NT2/D1 (cell line): ENCODE measurements at regions not wholly inside any gene's neighbourhood (a gene's known extent, or its start where the extent isn't known, plus 50 kb on each side); places are given as distances from the start of the nearest gene placed in this dataset.

Experiments
- DNase-seq: peaks from one replicate; pipeline ENCODE4 v3.0.0-alpha.2; 2011; ENCODE audit warnings: low read depth, low spot score
- H3K27me3 ChIP-seq: 2 replicates; pipeline ENCODE4 v1.6.0; 2011; ENCODE audit warnings: mild to moderate bottlenecking; ENCODE audit not compliant: insufficient read length, insufficient read depth
- H3K36me3 ChIP-seq: 2 replicates; pipeline ENCODE4 v1.6.1; 2011; ENCODE audit warnings: mild to moderate bottlenecking, low read length, mixed read lengths; ENCODE audit not compliant: insufficient read depth, insufficient read length
- H3K4me1 ChIP-seq: 2 replicates; pipeline ENCODE4 v1.5.1; 2011; ENCODE audit not compliant: insufficient read depth, insufficient read length
- H3K4me3 ChIP-seq: 2 replicates; pipeline ENCODE4 v1.5.1; 2011; ENCODE audit warnings: low read depth; ENCODE audit not compliant: insufficient read length
- H3K9ac ChIP-seq: 2 replicates; pipeline ENCODE4 v1.6.0; 2011; ENCODE audit warnings: low read depth; ENCODE audit not compliant: insufficient read length
- H3K9me3 ChIP-seq: 2 replicates; pipeline ENCODE4 v1.5.1; 2011; ENCODE audit warnings: mild to moderate bottlenecking, low read length; ENCODE audit not compliant: insufficient read depth
- SUZ12 ChIP-seq: IDR thresholded peaks from 2 replicates; pipeline ENCODE4 v1.6.1; 2011; ENCODE audit not compliant: insufficient read length, insufficient read depth; ENCODE audit errors: extremely low read depth
- YY1 ChIP-seq: IDR thresholded peaks from 2 replicates; pipeline ENCODE4 v1.6.1; 2011; ENCODE audit not compliant: insufficient read length, insufficient read depth
- ZNF274 ChIP-seq: IDR thresholded peaks from 2 replicates; pipeline ENCODE4 v1.6.1; 2011; ENCODE audit warnings: mild to moderate bottlenecking, low read depth, low read length

DNA sequence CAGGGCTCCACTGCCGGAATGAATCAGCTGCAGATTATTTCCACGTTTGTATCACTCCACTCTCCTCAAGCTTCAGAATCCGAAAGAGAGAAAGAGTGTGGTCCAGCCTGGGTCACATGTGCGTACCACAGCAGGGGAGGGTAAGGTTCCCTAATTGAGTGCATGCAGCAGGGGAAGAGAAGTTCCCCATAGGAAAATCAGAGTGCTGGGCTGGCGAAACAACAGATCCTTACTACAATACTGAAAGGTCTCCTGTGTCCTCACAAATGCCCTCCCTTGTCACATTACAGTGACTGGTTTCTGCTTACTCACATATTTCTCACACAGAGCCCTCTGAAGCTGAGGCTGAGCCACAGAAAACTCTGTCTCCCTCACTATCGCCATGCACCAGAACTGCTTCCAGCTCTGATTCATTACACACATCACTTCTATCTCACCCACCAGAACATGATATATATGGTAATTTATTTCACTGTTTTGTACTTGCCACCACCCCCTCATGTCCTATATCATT lies 532.2 kb upstream of the TUSC1 start:
- H3K4me1 ChIP-seq, result no peaks in the 10 kb centered on the region
- H3K9ac ChIP-seq, result no peak overlapping the region
- no peak for DNase-seq
- H3K9me3 ChIP-seq, result no peaks in the 10 kb centered on the region; the same call in 1 of the 2 replicates
- H3K27me3 ChIP-seq, result no peaks in the 10 kb centered on the region
- H3K36me3 ChIP-seq, result no peaks in the 10 kb centered on the region
- no peak overlapping the region for H3K4me3 ChIP-seq
- TF ChIP-seq ZNF274 (no peak), YY1 (no peak), SUZ12 (no peak)

DNA sequence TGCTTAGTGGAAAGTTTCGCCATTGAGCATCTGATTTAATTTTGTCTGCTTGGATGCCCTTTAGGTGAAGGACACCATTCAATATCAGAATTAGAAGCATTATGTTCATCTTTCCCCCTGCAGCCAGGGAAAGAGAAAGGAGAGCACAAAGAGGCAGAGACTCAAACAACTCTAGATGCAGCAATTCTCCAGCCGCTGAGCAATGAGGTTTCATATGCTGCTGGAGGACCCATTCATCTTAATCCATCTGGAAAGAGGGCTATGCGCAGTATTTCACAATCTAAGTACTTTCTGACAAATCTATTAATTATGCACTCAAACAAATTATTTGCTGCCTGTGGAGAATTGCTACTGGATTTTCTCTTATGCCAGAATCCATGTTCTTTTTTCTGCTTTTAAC lies 527.0 kb upstream of the TUSC1 start:
- no peaks in the 10 kb centered on the region for H3K9me3 ChIP-seq
- TF ChIP-seq YY1, result no peak
- no peak for TF ChIP-seq ZNF274
- TF ChIP-seq SUZ12, result no peak
- no peak for DNase-seq
- no peaks in the 10 kb centered on the region for H3K27me3 ChIP-seq
- no peak overlapping the region for H3K9ac ChIP-seq
- no peaks in the 10 kb centered on the region for H3K36me3 ChIP-seq
- H3K4me3 ChIP-seq, result no peak overlapping the region
- H3K4me1 ChIP-seq, result no peaks in the 10 kb centered on the region

DNA sequence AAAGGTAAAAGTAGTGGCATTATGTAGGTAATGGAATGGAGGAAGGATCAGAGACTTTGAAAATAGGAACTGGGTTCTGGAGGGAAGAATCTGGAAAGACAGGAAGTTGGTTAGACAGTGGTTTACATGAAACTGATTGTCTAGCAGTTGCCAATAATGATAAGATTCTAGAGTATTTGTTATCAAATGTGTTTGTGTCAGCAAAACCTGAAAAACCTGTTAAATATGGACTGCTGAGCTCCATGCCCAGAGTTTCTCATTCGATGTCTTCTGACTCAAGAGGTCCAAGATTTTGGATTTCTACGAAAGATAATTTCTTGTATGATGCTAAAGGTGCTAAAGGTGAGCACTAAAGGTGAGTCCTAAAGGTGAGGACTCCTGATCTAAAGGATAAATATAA lies 515.0 kb upstream of the TUSC1 start:
- no peak for DNase-seq
- Histone ChIP-seq H3K9ac (no peak overlapping the region), H3K36me3 (no peaks in the 10 kb centered on the region), H3K4me3 (no peak overlapping the region), H3K9me3 (peaks cover 27% of the 10 kb centered on the region; the same call in 1 of the 2 replicates), H3K4me1 (no peaks in the 10 kb centered on the region), H3K27me3 (no peaks in the 10 kb centered on the region)
- TF ChIP-seq ZNF274 (no peak), YY1 (no peak), SUZ12 (no peak)

DNA sequence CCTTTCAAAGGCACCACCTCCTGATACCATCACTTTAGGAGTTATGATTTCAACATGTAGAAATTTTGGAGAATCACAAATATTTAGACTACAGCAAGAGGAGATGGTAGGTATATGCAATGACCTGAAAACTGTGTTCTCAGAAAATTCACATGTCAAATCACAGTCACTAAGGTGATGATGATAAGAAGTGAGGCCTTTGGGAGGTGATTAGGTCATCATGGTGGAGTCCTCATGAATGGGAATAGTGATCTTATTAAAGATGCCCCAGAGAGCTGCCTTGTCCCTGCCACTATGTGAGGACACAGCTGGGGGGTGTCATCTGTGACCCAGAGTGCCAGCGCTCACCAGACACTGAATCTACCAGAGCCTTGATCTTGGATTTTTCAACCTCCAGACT lies 513.5 kb upstream of the TUSC1 start:
- no peaks in the 10 kb centered on the region for H3K27me3 ChIP-seq
- no peak overlapping the region for H3K9ac ChIP-seq
- peaks cover 14% of the 10 kb centered on the region; the same call in 1 of the 2 replicates for H3K9me3 ChIP-seq
- H3K4me1 ChIP-seq, result no peaks in the 10 kb centered on the region
- DNase-seq, result no peak
- no peaks in the 10 kb centered on the region for H3K36me3 ChIP-seq
- no peak overlapping the region for H3K4me3 ChIP-seq
- no peak for TF ChIP-seq SUZ12
- TF ChIP-seq ZNF274, result no peak
- TF ChIP-seq YY1, result no peak

DNA sequence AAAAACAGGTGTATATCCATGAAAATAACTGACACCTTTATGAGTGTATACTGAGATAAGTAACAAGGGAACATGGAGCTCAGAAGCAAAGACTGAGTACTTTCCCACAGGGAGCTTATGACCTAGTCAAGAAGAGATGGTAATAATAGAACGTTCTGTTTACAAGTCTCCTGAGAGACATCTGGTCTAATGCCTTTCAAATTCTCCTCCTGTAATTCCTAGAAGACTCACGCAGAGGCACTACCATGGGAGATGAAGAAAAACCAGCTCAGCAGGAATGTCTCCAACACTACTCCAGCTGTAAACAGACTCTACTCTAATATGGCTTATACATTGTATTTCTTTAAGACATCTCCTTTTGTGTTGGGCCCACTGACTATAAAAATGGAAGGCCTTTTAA lies 503.6 kb upstream of the TUSC1 start:
- Histone ChIP-seq H3K36me3 (no peaks in the 10 kb centered on the region), H3K4me1 (no peaks in the 10 kb centered on the region), H3K9me3 (no peaks in the 10 kb centered on the region), H3K9ac (no peak overlapping the region), H3K27me3 (no peaks in the 10 kb centered on the region), H3K4me3 (no peak overlapping the region)
- TF ChIP-seq SUZ12 (no peak), ZNF274 (no peak), YY1 (no peak)
- DNase-seq, result no peak

DNA sequence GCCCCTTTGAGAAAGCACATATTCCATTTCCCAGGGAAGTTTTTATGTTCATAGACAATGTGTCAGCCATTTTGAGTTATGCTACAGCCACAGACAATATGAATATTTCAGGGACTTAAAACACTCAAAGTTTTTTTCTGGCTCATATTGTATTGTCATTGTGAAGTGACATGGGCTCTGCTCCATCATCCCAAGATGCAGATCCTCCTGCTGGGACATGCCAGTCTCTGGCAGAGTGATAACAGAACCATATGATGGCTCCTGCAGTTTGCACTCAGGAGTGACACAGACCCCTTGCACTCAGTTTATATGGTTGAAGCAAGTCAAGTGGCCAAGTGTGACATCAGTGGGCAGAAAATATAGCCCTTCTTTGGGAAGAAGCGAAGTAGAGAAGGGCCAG lies 498.4 kb upstream of the TUSC1 start:
- Histone ChIP-seq H3K4me3 (no peak overlapping the region), H3K9ac (no peak overlapping the region), H3K4me1 (no peaks in the 10 kb centered on the region), H3K27me3 (no peaks in the 10 kb centered on the region), H3K9me3 (no peaks in the 10 kb centered on the region), H3K36me3 (no peaks in the 10 kb centered on the region)
- TF ChIP-seq SUZ12 (no peak), YY1 (no peak), ZNF274 (no peak)
- no peak for DNase-seq

DNA sequence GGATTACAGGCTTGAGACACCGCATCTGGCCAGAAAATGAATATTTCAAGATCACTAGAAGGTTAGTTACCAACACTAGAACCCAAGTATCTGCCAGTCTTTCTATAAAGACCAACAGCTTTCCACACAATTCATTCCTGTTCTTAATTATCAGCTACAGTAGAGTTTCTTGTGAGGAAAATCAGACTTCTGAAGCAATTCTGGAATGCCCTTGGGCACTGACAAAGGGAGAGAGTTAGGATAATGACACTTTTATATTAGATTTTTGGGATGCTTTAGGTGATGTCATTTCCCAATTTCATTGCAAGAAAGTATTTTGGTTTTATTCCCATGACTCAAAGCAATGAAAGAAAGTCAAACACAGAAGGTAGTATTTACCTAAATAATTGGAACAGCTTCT lies 497.0 kb upstream of the TUSC1 start:
- Histone ChIP-seq H3K27me3 (no peaks in the 10 kb centered on the region), H3K4me3 (no peak overlapping the region), H3K36me3 (no peaks in the 10 kb centered on the region), H3K4me1 (no peaks in the 10 kb centered on the region), H3K9me3 (no peaks in the 10 kb centered on the region), H3K9ac (no peak overlapping the region)
- no peak for DNase-seq
- TF ChIP-seq ZNF274, result no peak
- no peak for TF ChIP-seq SUZ12
- TF ChIP-seq YY1, result no peak

DNA sequence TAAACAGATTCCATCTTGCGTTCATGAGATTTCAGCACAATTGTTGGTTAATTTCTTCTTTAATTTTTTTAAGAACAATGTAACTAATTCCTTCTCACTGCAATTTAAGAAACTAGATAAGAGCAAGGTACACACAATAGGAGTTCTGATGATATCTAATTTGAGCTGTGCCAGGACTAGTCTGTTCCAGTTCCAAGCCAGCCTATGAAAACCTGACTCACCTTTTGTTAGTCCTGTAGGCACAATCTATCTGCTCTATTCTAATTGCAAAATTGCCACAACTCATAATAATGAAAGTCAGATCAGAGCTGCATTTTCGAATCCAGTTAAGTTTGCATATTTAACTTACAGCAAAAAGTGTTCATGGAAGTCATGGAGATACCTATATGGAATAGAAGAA lies 494.1 kb upstream of the TUSC1 start:
- H3K4me1 ChIP-seq, result no peaks in the 10 kb centered on the region
- H3K4me3 ChIP-seq, result no peak overlapping the region
- TF ChIP-seq ZNF274, result no peak
- no peak for TF ChIP-seq YY1
- TF ChIP-seq SUZ12, result no peak
- no peaks in the 10 kb centered on the region for H3K27me3 ChIP-seq
- no peaks in the 10 kb centered on the region for H3K9me3 ChIP-seq
- no peaks in the 10 kb centered on the region for H3K36me3 ChIP-seq
- H3K9ac ChIP-seq, result no peak overlapping the region
- DNase-seq, result no peak

DNA sequence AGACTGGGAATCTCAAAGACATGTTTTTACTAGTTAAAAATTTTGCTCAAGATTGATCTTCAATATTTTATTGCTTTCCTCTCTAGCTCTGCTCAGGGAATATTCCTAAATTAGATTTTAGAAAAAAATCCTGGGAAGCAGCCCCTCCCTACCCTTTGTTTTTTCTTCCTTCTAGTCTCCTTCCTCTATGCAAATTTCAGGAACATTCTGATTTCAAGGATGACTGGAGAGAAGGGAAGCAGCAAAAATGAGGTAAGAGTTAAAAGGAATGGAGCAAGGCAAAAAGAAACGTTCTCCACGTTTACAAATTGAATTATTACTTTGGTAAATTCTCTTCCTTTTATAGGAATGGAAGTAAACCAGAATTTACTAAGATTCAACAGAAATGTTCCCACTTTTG lies 493.4 kb upstream of the TUSC1 start:
- Histone ChIP-seq H3K4me1 (no peaks in the 10 kb centered on the region), H3K36me3 (no peaks in the 10 kb centered on the region), H3K9ac (no peak overlapping the region), H3K27me3 (no peaks in the 10 kb centered on the region), H3K9me3 (no peaks in the 10 kb centered on the region), H3K4me3 (no peak overlapping the region)
- DNase-seq, result no peak
- no peak for TF ChIP-seq SUZ12
- no peak for TF ChIP-seq ZNF274
- TF ChIP-seq YY1, result no peak
